SK-N-SH (cell line): ENCODE measurements at regions not wholly inside any gene's neighbourhood (a gene's known extent, or its start where the extent isn't known, plus 50 kb on each side); places are given as distances from the start of the nearest gene placed in this dataset.

ENCODE experiments used
- CTCF ChIA-PET: fragments of 300-600, 350-600 bp; formaldehyde crosslinking; extraction: SDS; loops from one replicate; lab custom pipeline; 2021; lab: Yijun Ruan, JAX
- POLR2A ChIA-PET: fragments of 350-600 bp; sonication (Branson Sonifier 250); formaldehyde crosslinking; extraction: SDS; loops from one replicate; lab custom pipeline; 2020; ENCODE audit warnings: antibody characterized with exemption, inconsistent platforms; lab: Yijun Ruan, JAX
- DNase-seq: peaks from one replicate; pipeline ENCODE4 v3.0.0; 2012
- H2AFZ ChIP-seq: fragments of 200-600 bp; sonication (generic); 2 replicates; pipeline ENCODE4 v1.8.1; 2016; ENCODE audit warnings: antibody characterized with exemption, mild to moderate bottlenecking, low read depth
- H3F3A ChIP-seq: fragments of 200-600 bp; sonication (generic); replicated peaks from 2 replicates; pipeline ENCODE3; 2016; ENCODE audit warnings: antibody characterized with exemption, mild to moderate bottlenecking; ENCODE audit not compliant: insufficient read depth
- H3K27ac ChIP-seq, 2 experiments: fragments of 200-500 bp in 1 of 2; fragments of 200-600 bp in 1 of 2; sonication (Bioruptor generic) in 1 of 2; sonication (generic), shearing (Covaris generic) in 1 of 2; 2 replicates each; pipeline versions ENCODE4 v1.5.1 to v1.6.1; 2014 to 2016; ENCODE audit warnings: low read depth in 2 of 2, inconsistent platforms in 1 of 2, low read length in 1 of 2, mild to moderate bottlenecking in 1 of 2, mixed read lengths in 1 of 2
- H3K27me3 ChIP-seq: fragments of 200-600 bp; sonication (generic), shearing (Covaris generic); 2 replicates; pipeline ENCODE4 v1.6.1; 2016; ENCODE audit warnings: mixed run types; ENCODE audit not compliant: insufficient read depth
- H3K36me3 ChIP-seq, 2 experiments: fragments of 200-500 bp in 1 of 2; fragments of 200-600 bp in 1 of 2; sonication (Bioruptor generic) in 1 of 2; sonication (generic) in 1 of 2; replicated peaks in 1 of 2; 2 replicates each; pipeline versions ENCODE3 to v1.5.1; 2014 to 2016; ENCODE audit warnings: low read length in 1 of 2, mild to moderate bottlenecking in 1 of 2; ENCODE audit not compliant: insufficient read depth in 2 of 2, control insufficient read depth in 1 of 2
- H3K4me1 ChIP-seq, 2 experiments: fragments of 200-500 bp in 1 of 2; fragments of 200-600 bp in 1 of 2; sonication (Bioruptor generic) in 1 of 2; sonication (generic), shearing (Covaris generic) in 1 of 2; 2 replicates each; pipeline versions ENCODE4 v1.5.1 to v1.6.1; 2014 to 2016; ENCODE audit warnings: low read depth in 1 of 2, low read length in 1 of 2, mixed run types in 1 of 2; ENCODE audit not compliant: insufficient read depth in 2 of 2, control insufficient read depth in 1 of 2
- H3K4me2 ChIP-seq: fragments of 200-600 bp; sonication (generic), shearing (Covaris generic); 2 replicates; pipeline ENCODE4 v1.6.1; 2017; ENCODE audit warnings: mixed run types
- H3K4me3 ChIP-seq, 2 experiments: fragments of 200-500 bp in 1 of 2; fragments of 200-600 bp in 1 of 2; sonication (Bioruptor generic) in 1 of 2; sonication (generic), shearing (Covaris generic) in 1 of 2; 2 replicates each; pipeline versions ENCODE4 v1.5.1 to v1.8.1; 2014 to 2016; ENCODE audit warnings: low read depth in 2 of 2, inconsistent platforms in 1 of 2, low read length in 1 of 2, mild to moderate bottlenecking in 1 of 2, mixed read lengths in 1 of 2, moderate library complexity in 1 of 2
- H3K79me2 ChIP-seq: fragments of 200-600 bp; sonication (generic); 2 replicates; pipeline ENCODE4 v1.8.1; 2017; ENCODE audit warnings: mild to moderate bottlenecking; ENCODE audit not compliant: insufficient read depth
- H3K9ac ChIP-seq: fragments of 200-600 bp; sonication (generic); 2 replicates; pipeline ENCODE4 v1.6.1; 2017; ENCODE audit warnings: mixed run types
- H3K9me2 ChIP-seq: fragments of 200-600 bp; sonication (generic); 2 replicates; pipeline ENCODE4 v1.6.1; 2017; ENCODE audit warnings: mixed run types
- H3K9me3 ChIP-seq: fragments of 200-600 bp; sonication (generic); 2 replicates; pipeline ENCODE4 v1.6.1; 2017; ENCODE audit warnings: mixed run types, mild to moderate bottlenecking, moderate library complexity
- H4K20me1 ChIP-seq: fragments of 200-600 bp; sonication (generic); 2 replicates; pipeline ENCODE4 v1.6.1; 2017; ENCODE audit warnings: mild to moderate bottlenecking, mixed run types; ENCODE audit not compliant: insufficient read depth
- CHD2 ChIP-seq: fragments of 150-350 bp; IDR thresholded peaks from 2 replicates; pipeline ENCODE4 v1.6.1; 2018; ENCODE audit warnings: low read length; ENCODE audit not compliant: partially characterized antibody
- ELF1 ChIP-seq: IDR thresholded peaks from 2 replicates; pipeline ENCODE4 v1.4.0; 2012
- EP300 ChIP-seq, 2 experiments: IDR thresholded peaks; 2 replicates each; pipeline versions ENCODE4 v1.4.0 to v1.6.1; 2012; ENCODE audit warnings: borderline replicate concordance in 1 of 2, low read depth in 1 of 2, low read length in 1 of 2
- FOSL2 ChIP-seq: IDR thresholded peaks from 2 replicates; pipeline ENCODE4 v1.4.0; 2012; ENCODE audit warnings: low read depth, mild to moderate bottlenecking, moderate library complexity, borderline replicate concordance
- GATA2 ChIP-seq: sonication (generic); formaldehyde crosslinking; IDR thresholded peaks from 2 replicates; pipeline ENCODE4 v1.5.0; 2020; ENCODE audit warnings: mild to moderate bottlenecking, missing genetic modification reagents
- JUND ChIP-seq: IDR thresholded peaks from 2 replicates; pipeline ENCODE4 v1.4.0; 2012
- MXI1 ChIP-seq: IDR thresholded peaks from 2 replicates; pipeline ENCODE4 v1.6.1; 2012; ENCODE audit warnings: mild to moderate bottlenecking, low read depth, low read length, improper control_type of control experiment
- NFIC ChIP-seq: IDR thresholded peaks from 2 replicates; pipeline ENCODE4 v1.4.0; 2012; ENCODE audit warnings: borderline replicate concordance
- PBX3 ChIP-seq: IDR thresholded peaks from 2 replicates; pipeline ENCODE4; 2012
- POLR2AphosphoS5 ChIP-seq: IDR thresholded peaks from 2 replicates; pipeline ENCODE4 v1.6.1; 2012; ENCODE audit warnings: low read depth, low read length
- RAD21 ChIP-seq: IDR thresholded peaks from 2 replicates; pipeline ENCODE4 v1.6.1; 2012; ENCODE audit warnings: mild to moderate bottlenecking, low read length
- RCOR1 ChIP-seq: fragments of 150-350 bp; IDR thresholded peaks from 2 replicates; pipeline ENCODE4 v1.6.1; 2017; ENCODE audit warnings: antibody characterized with exemption, low read length
- RFX5 ChIP-seq: IDR thresholded peaks from 2 replicates; pipeline ENCODE4 v1.6.1; 2012; ENCODE audit warnings: mild to moderate bottlenecking, improper control_type of control experiment, low read length
- RXRA ChIP-seq: IDR thresholded peaks from 2 replicates; pipeline ENCODE4 v1.4.0; 2012; ENCODE audit warnings: low read depth, mild to moderate bottlenecking, borderline replicate concordance
- SIN3A ChIP-seq: IDR thresholded peaks from 2 replicates; pipeline ENCODE4 v1.6.1; 2012; ENCODE audit warnings: low read depth, mild to moderate bottlenecking, low read length, moderate library complexity, borderline replicate concordance
- SMC3 ChIP-seq: IDR thresholded peaks from 2 replicates; pipeline ENCODE4 v1.6.1; 2012; ENCODE audit warnings: low read depth, low read length, improper control_type of control experiment
- TCF12 ChIP-seq: IDR thresholded peaks from 2 replicates; pipeline ENCODE4 v1.4.0; 2012
- USF2 ChIP-seq: fragments of 150-350 bp; IDR thresholded peaks from 2 replicates; pipeline ENCODE4 v1.6.1; 2017; ENCODE audit warnings: antibody characterized with exemption, low read length, low read depth, borderline replicate concordance
- YY1 ChIP-seq: IDR thresholded peaks from 2 replicates; pipeline ENCODE4 v1.4.0; 2012; ENCODE audit warnings: low read depth, mild to moderate bottlenecking
- WGBS: methylation state at CpG from one replicate; pipeline ENCODE4 v1.1.6; 2017; ENCODE audit warnings: low lambda C conversion rate; 5-methylcytosine and 5-hydroxymethylcytosine counted together

GRCh38 chr15:62439543-62440016 is 274.5 kb upstream of the C2CD4B start:
- H3K4me3 ChIP-seq: no peak overlapping the region
- no peaks in the 10 kb centered on the region for H3K36me3 ChIP-seq
- POLR2A ChIA-PET: no interaction called here
- H3K9me2 ChIP-seq: no peaks in the 10 kb centered on the region
- CTCF ChIA-PET: no interaction called here
- H3K4me2 ChIP-seq: no peak overlapping the region
- no peak for DNase-seq
- H3F3A ChIP-seq: peaks cover 11% of the 10 kb centered on the region
- TF ChIP-seq NFIC: no peak
- TF ChIP-seq CHD2: no peak
- no peak for TF ChIP-seq RAD21
- no peak for TF ChIP-seq RXRA
- TF ChIP-seq GATA2 (CRISPR knock-in tag): no peak
- TF ChIP-seq PBX3: no peak
- no peak for TF ChIP-seq SMC3
- TF ChIP-seq SIN3A: no peak
- no peak for TF ChIP-seq POLR2AphosphoS5
- no peak for TF ChIP-seq YY1
- TF ChIP-seq RFX5: no peak
- TF ChIP-seq MXI1: no peak
- TF ChIP-seq RCOR1: no peak
- no peak for TF ChIP-seq TCF12
- no peak for TF ChIP-seq EP300 (IDR thresholded peaks at IDR 0.05; ENCODE audit: borderline replicate concordance in 1 of 2, low read depth in 1 of 2, low read length in 1 of 2)
- no peak for TF ChIP-seq ELF1
- TF ChIP-seq USF2: no peak
- TF ChIP-seq FOSL2: no peak
- TF ChIP-seq JUND: no peak
- no peaks in the 10 kb centered on the region for H3K27me3 ChIP-seq
- peaks cover 32% of the 10 kb centered on the region; the same call in 1 of the 2 replicates for H3K79me2 ChIP-seq
- no peak overlapping the region for H2AFZ ChIP-seq
- H3K9me3 ChIP-seq: no peaks in the 10 kb centered on the region
- 93% methylated on average over 4 of the region's 5 CpGs for WGBS
- H3K27ac ChIP-seq: no peak overlapping the region
- no peaks in the 10 kb centered on the region for H4K20me1 ChIP-seq
- no peak overlapping the region for H3K9ac ChIP-seq
- peaks cover 5 to 7% of the 10 kb centered on the region in 2 experiments; a peak in 3 of 4 replicates for H3K4me1 ChIP-seq

- CTCF ChIA-PET: no interaction called here
- H3K9me3 ChIP-seq: no peaks in the 10 kb centered on the region
- POLR2A ChIA-PET: no interaction called here
- no peaks in the 10 kb centered on the region for H3K9me2 ChIP-seq
- peaks cover 18% of the 10 kb centered on the region for H3F3A ChIP-seq
- no peak overlapping the region for H2AFZ ChIP-seq
- H3K4me3 ChIP-seq: no peak overlapping the region
- H3K79me2 ChIP-seq: peaks cover 25% of the 10 kb centered on the region; the same call in 1 of the 2 replicates
- H3K27ac ChIP-seq: no peak overlapping the region
- no peak overlapping the region for H3K4me2 ChIP-seq
- no peak overlapping the region for H3K9ac ChIP-seq
- H3K27me3 ChIP-seq: no peaks in the 10 kb centered on the region
- no peak for DNase-seq
- peaks cover 11 to 16% of the 10 kb centered on the region in 2 experiments; a peak in 3 of 4 replicates for H3K4me1 ChIP-seq
- 94% methylated on average over 11 of the region's 11 CpGs for WGBS
- no peaks in the 10 kb centered on the region for H3K36me3 ChIP-seq
- TF ChIP-seq TCF12: no peak
- TF ChIP-seq NFIC: no peak
- TF ChIP-seq, all 33 proteins: peak for 0
- no peaks in the 10 kb centered on the region for H4K20me1 ChIP-seq
Observed at GRCh38 chr15:62440362-62441105, 275.4 kb upstream of the C2CD4B start.
